Activated CD8-positive, alpha-beta memory T cell treated with anti-CD3 and anti-CD28 coated beads for 36 hours (primary cell): ENCODE measurements at regions not wholly inside any gene's neighbourhood (a gene's known extent, or its start where the extent isn't known, plus 50 kb on each side); places are given as distances from the start of the nearest gene placed in this dataset.
"Not testable (repeated sequence)": the region's sequence is repeated elsewhere in the genome, so short reads cannot be mapped to it uniquely, and the experiment has no call there.

Experiments
- CTCF ChIA-PET: fragments of 350-600 bp; sonication (Branson Sonifier 250); formaldehyde crosslinking; loops from one replicate; lab custom pipeline; 2021; ENCODE audit warnings: antibody characterized with exemption; lab: Charles Lee
- POLR2A ChIA-PET: fragments of 350-600 bp; sonication (Branson Sonifier 250); formaldehyde crosslinking; loops from one replicate; lab custom pipeline; 2021; ENCODE audit warnings: antibody characterized with exemption; lab: Charles Lee

DNA sequence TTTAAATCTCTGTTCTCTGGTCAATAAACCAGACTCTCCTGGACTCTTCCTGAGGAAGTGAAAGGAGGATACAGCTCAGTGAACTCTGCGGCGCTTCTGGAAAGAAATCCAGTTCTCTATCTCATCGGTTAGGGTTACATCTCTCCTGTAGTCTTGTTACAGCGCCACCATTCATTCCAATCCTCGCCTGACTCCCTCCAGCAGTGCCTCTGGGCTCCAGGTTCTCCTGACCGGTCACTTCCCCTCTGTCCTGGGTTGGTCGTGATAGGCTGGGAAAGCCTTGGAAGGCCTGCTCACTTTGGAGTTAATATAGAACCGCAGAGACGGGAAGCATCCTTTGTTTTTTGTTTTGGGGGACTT lies 97.0 kb upstream of the STOX2 start:
- ChIA-PET CTCF (no interaction called here), POLR2A (no interaction called here)

DNA sequence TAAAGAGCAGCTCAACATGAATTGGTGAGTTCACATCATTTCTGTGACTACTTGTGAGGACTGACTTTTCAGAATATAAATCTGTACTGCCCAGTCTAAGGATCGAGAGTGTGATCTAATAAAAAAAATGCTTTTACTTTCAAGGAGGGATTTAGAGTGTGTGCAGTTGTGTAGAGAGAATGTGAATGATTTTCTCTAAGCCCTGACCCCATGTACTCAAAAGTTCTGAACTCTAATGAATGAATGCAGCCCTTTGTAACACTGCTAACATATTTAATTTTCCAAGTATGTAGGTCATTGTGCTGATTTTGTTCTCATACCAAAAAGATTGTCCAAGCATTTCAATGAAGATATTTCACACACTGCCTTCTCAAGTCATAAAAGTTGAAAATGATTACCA lies 92.5 kb upstream of the STOX2 start:
- POLR2A ChIA-PET = no interaction called here
- CTCF ChIA-PET = no interaction called here

DNA sequence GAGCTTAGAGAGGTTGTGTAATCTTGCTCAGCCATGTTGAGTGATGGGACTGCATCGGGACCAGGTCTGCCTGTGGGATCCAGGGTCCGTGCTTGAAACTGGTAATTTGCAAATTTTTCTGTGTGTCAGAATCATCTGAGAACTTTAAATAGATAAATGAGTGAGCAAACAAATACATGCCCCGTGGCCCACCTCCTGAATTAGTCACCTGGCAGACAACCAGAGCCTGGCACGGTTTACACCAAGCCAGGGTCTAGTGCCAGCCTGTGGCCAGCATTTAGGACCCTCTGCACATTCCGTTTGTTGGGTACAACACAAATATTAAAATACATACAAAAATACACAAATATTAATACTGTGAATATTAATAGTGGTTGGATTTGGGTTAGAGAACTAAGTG lies 90.6 kb upstream of the STOX2 start:
- POLR2A ChIA-PET = no interaction called here
- CTCF ChIA-PET = no interaction called here

DNA sequence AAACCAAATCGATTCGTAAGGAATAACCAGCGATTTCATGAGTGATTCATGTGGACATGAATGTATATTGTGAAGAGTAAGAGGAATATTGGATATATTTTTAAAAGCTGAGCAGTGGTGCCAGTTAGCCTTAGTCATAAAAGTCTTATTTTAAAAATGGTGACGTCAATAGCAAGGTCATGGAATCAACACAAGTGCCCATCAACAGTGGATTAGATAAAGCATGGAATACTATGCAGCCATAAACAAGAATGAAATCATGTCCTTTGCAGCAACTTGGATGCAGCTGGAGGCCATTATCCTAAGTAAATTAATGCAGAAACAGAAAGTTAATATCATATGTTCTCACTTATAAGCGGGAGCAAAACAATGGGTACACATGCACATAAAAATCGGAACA lies 89.0 kb upstream of the STOX2 start:
- CTCF ChIA-PET = no interaction called here

DNA sequence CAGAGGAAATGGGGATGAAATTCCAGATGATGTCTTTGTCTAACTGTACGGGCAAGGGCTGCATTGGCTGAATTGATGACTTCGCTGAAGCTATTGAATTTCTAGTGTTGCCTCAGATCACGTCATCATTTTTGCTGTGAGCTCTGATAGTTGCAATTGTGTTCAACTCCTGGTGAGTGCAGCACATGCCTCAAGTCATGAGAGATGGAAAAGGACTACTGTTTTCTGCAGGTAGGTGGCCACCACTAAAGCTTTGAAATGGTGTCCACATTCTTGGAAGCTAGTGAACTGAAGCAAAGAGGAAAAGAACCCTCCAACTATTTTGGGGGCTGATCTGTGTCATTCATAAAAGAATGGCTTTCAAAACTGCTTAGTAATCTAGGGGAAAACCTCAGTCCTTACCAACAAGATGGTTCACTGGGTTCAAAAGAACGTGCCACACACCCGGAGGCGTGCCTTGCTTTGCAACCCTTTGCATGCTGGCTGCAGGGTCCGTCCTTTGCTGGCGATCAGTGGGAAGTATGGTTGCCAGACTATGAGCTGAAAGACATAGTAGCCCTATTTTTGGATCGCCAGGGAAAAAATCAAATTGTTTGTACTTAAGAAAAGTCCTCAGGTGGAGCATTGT lies 88.1 kb upstream of the STOX2 start:
- ChIA-PET CTCF (no interaction called here), POLR2A (no interaction called here)

More for the DNA sequence above, 89.0 kb upstream of the STOX2 start:
- POLR2A ChIA-PET = no interaction called here

DNA sequence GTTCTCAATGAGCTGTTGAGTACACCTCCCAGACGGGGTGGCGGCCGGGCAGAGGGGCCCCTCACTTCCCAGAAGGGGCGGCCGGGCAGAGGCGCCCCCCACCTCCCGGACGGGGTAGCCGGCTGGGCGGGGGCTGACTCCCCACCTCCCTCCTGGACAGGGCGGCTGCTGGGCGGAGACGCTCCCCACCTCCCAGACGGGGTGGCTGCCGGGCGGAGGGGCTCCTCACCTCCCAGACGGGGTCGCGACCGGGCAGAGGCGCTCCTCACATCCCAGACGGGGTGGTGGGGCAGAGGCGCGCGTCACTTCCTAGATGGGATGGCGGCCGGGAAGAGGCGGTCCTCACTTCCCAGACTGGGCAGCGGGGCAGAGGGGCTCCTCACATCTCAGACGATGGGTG lies 86.5 kb upstream of the STOX2 start:
- POLR2A ChIA-PET = not testable (repeated sequence)

DNA sequence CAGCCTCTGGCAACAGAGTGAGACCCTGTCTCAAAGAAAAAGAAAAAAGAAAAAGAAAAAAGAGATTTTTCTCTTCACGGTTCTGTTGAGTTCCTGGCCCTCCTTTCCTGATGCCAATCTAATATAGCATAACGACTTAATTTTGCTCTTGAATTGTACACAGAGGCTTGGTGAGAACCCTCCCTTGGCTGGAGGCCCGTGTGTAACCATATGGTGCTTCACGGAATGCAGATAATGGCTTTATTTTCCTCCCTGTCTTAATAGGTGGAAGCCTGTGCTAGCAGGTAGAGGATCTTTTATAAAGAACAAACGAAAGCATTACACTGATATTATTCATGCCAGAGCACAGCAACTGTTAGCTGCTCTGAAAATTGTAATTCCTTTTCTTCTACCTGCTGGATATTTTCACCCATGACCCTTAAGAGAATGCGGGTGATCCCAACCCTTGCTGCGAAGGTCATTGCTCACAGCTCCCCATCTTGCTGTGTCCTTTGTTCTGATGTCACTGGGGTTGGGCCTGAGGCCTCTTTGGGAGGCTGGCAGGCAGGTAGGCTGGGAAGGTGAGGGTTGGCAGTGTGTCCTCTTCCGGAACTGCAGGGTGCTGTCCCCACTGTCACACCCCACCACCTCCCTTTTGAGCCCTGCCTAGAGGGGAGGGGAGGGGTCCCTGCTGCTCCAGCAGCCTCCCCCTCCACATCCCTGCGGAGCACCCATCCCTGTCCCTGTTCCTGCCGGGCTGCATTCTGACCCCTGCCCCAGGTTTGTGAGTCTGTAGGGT lies 83.8 kb upstream of the STOX2 start:
- ChIA-PET CTCF (no interaction called here), POLR2A (no interaction called here)

More for the DNA sequence above, 86.5 kb upstream of the STOX2 start:
- CTCF ChIA-PET = not testable (repeated sequence)

DNA sequence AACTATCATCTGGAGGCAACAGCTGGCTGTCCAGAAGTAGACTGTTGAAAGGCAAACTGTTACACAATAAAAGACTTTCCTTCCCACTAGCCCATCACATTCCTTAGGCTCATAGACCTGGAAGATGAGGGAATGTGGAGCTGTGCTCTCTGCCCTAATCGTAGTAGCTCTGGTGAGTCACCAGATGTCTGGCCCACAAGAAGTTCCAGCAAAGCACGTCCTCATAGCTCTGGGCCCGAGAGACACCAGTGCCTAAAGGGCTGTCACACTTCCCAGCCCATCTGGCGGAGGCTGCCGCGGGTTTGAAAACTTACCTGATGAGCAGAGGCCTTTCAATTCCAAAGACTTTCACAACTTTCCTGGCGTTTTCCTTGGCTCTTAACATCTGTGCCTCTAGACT lies 81.7 kb upstream of the STOX2 start:
- ChIA-PET POLR2A (no interaction called here), CTCF (no interaction called here)

DNA sequence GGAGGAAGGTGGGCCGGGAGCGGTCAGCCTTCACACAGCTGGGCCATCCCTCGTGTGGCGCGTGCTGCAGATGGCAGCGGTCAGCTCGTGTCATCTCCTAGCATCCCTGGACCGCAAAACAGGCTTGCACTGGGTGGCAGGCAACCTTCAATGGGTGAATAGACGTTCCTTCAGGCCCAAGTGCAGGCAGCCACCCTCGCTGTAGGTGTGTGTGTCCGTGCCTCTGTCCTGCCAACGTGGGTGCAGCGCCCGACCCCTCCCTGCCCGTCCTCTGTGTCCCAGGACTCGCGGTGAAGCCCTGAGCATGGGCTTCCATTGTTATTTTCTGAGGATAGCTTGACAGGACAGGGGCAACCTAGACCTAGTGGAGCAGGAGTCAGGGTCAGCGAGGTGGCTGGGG lies 79.8 kb upstream of the STOX2 start:
- ChIA-PET CTCF (no interaction called here), POLR2A (no interaction called here)

DNA sequence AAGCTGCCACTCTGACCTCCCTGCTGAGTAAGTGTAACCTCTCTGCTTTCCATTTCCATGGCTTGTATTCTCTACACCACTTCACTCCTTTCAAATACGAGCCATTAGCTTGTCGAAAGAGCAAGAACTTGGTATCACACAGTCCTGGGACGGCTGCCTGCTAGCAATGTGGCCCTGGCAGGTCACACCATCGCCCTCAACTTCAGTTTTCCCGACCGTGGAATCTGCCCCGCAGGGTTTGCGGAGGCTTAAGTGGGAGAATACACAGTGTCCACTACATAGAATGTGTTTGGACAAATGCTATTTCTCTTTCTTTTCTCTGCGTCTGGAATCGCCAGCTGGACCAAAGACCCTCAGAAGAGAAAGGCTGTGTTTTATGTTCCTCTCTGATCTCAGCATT lies 78.6 kb upstream of the STOX2 start:
- ChIA-PET CTCF (no interaction called here), POLR2A (no interaction called here)

DNA sequence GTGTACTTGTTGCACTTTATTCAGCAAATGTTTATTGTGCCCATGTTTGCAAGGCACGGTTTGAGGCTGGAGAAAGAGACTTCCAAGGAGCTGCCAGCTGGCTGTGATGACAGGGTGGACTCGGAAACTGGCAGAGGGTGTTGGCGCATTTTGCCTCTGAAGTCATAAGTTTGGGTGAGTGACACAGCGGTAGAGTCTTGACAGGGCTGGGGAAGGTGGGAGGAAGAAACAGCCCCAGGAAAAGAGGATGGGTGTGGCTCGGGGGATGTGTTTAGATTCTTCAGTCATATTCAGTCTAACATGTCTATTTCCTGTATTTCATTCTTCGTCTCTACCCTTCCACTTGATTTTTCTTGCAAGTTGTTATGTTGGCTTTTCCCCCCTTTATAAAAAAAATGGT lies 77.0 kb upstream of the STOX2 start:
- CTCF ChIA-PET = no interaction called here
- POLR2A ChIA-PET = interaction anchor here (0.6 kb wide), 1 partner anchor 1161 kb away, joined by 5 read pairs; no protein-coding TSS in a partner anchor

DNA sequence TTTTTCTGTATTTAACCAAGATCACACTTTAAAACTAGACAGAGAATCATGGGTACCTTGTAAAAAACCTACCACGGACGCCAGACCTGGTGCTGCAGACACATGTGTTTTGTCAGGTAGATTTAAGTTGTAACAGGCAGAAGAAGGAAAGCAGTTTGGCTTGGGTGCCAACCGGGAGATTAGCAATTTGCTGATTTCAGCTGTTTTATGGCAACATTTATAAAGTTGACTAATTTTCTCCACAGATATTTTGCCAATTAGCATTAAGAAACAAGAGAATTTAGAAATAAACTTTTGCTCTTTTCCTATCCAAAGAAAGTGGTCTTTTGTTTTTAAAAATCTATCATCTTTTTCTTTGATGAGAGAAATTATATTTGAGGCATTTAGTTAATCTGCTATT lies 76.3 kb upstream of the STOX2 start:
- ChIA-PET POLR2A (no interaction called here), CTCF (no interaction called here)

DNA sequence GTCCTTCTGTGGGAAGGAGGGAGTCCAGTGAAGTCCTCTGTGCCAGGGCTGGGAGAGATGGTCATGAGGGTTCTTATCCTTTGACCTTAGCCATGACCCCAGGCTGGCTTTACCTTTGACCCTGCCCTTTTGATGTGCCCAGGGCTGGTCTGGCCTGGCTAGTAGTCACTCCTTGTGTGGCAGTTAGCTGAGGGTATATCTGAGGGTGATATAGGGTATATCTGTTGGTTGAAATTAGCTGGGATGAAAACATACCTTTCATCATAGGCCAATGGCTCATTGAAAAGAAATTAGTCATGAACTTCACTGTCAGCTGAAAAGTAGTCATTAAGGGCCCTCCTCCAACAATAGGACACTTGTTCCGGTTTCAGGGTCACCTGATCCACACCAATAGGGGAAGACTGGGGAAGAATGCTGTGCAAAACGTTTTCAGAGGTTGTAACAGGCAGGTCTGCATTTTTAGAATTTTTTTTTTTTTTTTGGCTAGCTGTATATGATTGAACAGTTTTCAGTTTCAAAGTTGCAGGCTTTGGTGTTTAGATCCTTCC lies 74.6 kb upstream of the STOX2 start:
- POLR2A ChIA-PET = no interaction called here
- CTCF ChIA-PET = interaction anchor here (0.6 to 0.7 kb wide), 2 partner anchors 42 to 256 kb away, joined by 3 to 5 read pairs; no protein-coding TSS in a partner anchor

DNA sequence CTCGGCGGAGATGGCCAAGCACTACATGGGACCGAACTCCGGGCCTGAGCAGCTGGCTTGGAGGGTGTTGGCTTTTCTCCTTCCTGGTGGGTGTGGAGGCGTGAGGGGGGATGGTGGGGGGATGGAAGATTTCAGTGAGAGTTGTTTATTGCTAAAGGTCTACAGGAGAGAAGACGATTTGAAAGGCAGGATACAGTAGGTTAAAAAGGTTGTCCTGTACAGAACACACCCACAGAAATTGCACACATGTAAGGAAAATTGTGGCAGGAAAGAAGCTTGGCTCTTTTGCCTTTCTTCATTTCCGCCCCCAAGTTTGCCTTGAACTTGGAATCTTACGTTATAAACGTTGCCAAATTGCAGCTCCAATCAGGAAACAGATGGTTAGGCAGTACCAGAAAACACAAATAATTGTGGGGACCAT lies 74.1 kb upstream of the STOX2 start:
- CTCF ChIA-PET = interaction anchor here (0.6 to 0.8 kb wide), 3 partner anchors 42 to 426 kb away, joined by 3 to 5 read pairs (median 4); no protein-coding TSS in a partner anchor

DNA sequence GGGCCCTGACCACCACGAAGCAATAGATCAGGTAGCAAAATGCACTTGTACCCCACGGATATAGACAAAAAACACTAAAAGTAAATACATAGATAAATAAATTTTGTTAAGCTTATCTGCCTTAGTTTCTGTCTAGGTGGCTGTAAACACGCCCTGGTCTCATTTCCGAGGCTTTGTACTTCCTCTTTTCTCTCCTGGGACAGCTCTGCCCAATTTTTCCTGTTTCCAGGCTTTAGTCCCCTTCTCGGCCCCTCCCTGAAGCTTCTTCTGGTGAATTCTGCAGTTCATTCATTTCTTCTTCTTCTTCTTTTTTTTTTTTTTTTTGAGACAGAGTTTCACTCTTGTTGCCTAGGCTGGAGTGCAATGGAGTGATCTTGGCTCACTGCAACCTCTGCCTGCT lies 73.4 kb upstream of the STOX2 start:
- CTCF ChIA-PET = interaction anchor here (0.7 to 0.8 kb wide), 2 partner anchors 50 to 426 kb away, joined by 3 to 4 read pairs; no protein-coding TSS in a partner anchor

More for the DNA sequence above, 74.1 kb upstream of the STOX2 start:
- POLR2A ChIA-PET = no interaction called here

DNA sequence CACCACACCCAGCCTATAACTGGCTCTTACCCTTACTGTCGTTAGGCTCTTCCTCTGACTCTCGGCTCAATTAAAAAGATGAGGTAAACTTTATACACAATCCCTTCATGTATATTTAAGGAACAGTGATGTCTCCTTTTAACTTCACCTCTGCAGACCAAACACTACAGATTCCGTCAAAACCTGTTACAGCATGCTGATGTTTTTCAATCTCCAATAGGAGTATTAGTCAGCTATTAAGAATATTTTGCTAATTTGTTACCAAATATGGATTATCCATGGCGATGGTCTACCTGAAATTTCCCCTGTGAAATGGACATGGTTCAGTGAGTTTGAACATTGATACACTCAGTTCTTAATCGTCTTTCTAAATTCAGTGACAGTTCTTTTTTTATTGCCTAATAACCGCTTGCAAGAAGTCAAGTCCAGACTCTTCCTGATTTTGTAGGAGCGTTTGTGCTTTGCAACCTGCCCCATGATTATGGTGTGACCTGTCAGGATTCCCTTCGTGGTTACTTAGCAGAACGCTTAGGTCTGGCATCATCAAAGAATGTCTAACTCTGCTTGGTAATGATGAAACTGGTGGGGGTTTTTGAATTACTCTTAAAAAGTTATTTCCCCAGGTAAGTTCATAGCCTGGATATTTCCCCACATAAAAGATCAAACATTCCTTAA lies 72.2 kb upstream of the STOX2 start:
- CTCF ChIA-PET = no interaction called here
- POLR2A ChIA-PET = no interaction called here

More for the DNA sequence above, 73.4 kb upstream of the STOX2 start:
- POLR2A ChIA-PET = interaction anchor here (0.6 kb wide), 1 partner anchor 817 kb away, joined by 4 read pairs; no protein-coding TSS in a partner anchor

DNA sequence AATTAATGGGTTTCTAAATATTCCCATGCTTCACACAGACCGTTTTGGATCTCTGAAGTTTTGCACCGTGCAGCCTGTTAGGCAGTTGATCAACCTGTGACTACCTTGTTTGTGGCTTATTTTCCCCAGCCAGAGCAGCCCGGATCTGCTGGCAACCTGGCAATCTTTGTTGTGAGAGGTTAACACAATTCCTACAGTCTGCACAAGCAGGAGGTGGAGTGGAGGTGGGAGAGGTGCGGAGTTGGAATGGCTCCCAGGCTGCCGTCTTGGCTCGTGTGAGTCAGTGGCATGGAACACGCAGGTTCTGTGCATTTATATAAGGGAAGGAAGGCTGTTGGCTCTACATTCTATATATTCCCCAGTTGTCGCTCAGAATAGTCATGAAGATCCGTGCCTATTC lies 70.9 kb upstream of the STOX2 start:
- ChIA-PET POLR2A (no interaction called here), CTCF (no interaction called here)

DNA sequence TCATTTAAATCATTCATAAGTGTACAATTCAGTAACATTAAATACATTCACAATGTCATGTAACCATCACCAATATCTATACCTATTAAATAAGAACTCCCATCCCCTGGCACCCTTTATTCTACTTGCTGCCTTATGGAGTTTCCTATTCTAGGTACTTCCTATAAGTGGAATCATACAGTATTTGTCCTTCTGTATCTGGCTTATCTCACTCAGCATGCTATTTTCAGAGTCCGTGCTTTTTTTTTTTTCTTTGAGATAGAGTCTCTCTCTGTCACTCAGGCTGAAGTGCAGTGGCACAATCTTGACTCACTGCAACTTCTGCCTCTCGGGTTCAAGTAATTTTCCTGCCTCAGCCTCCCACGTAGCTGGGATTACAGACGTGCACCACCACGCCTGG lies 67.9 kb upstream of the STOX2 start:
- ChIA-PET CTCF (no interaction called here), POLR2A (no interaction called here)

DNA sequence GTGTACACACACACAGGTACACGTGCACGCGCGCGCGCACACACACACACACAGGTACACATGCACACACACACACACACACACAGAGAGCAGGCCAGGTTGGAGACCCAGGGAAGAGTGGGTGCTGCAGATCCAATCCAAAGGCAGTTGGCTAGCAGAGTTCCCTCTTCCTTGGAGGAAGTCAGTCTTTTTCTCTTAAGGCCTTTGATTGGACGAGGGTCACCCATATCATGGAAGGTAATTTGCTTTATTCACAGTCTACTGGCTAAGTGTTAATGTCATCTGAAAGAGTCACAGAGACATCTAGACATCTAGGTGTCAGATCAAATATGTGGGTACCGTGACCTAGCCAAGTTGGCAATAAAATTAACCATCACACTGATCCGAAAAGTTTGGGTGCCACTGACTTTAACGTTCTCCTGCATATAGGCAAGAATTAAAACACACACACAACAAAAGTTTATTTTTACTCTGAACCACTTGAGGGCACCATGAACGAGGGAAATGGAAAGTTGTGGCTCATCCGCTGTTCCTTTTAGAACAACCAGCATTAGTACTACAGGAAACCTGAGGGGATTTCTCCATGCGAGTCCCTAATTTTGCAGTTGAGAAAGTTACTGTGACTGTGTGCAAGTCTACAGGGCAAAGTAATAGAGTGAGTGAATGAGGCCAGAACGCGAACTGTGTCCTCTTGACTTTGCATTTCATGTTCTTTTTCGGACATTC lies 66.0 kb upstream of the STOX2 start:
- POLR2A ChIA-PET = no interaction called here
- CTCF ChIA-PET = no interaction called here
